Activated CD8-positive, alpha-beta memory T cell treated with anti-CD3 and anti-CD28 coated beads for 48 hours (primary cell): ENCODE measurements at regions not wholly inside any gene's neighbourhood (a gene's known extent, or its start where the extent isn't known, plus 50 kb on each side); places are given as distances from the start of the nearest gene placed in this dataset.

ENCODE experiments used
- DNase-seq, 3 experiments: peaks; one replicate each; pipeline ENCODE4 v3.0.0-alpha.2; 2020; ENCODE audit warnings: low read depth in 2 of 3, low spot score in 2 of 3

- no peak for DNase-seq
Observed at GRCh38 chr1:30488324-30488913, 235.0 kb downstream of the MATN1 start.

- no peak for DNase-seq
Observed at GRCh38 chr1:30487042-30487441, 236.3 kb downstream of the MATN1 start.

- no peak for DNase-seq
Observed at GRCh38 chr1:30485072-30485471, 238.3 kb downstream of the MATN1 start.

GRCh38 chr1:30484668-30485067, 238.7 kb downstream of the MATN1 start:
- no peak for DNase-seq

- DNase-seq = no peak
Observed at GRCh38 chr1:30479575-30479974, 243.8 kb downstream of the MATN1 start.

- no peak for DNase-seq
Observed at GRCh38 chr1:30478799-30479563, 244.4 kb downstream of the MATN1 start.

GRCh38 chr1:30478283-30478682, 245.1 kb downstream of the MATN1 start:
- no peak for DNase-seq

- DNase-seq = no peak
Observed at GRCh38 chr1:30477588-30477987, 245.8 kb downstream of the MATN1 start.

- DNase-seq = no peak
Observed at GRCh38 chr1:30476911-30477459, 246.4 kb downstream of the MATN1 start.

- no peak for DNase-seq
Observed at GRCh38 chr1:30476476-30476875, 246.9 kb downstream of the MATN1 start.

- no peak for DNase-seq
Observed at GRCh38 chr1:30475966-30476365, 247.4 kb downstream of the MATN1 start.

GRCh38 chr1:30475201-30475600, 248.2 kb downstream of the MATN1 start:
- DNase-seq = no peak

GRCh38 chr1:30474818-30475200, 248.6 kb downstream of the MATN1 start:
- DNase-seq = no peak

GRCh38 chr1:30473922-30474817, 249.2 kb downstream of the MATN1 start:
- DNase-seq = no peak

- no peak for DNase-seq
Observed at GRCh38 chr1:30472526-30472925, 250.9 kb downstream of the MATN1 start.

- DNase-seq = no peak
Observed at GRCh38 chr1:30472009-30472408, 251.4 kb downstream of the MATN1 start.

- no peak for DNase-seq
Observed at GRCh38 chr1:30471307-30471706, 252.1 kb downstream of the MATN1 start.

- DNase-seq = no peak
Observed at GRCh38 chr1:30469426-30469825, 254.0 kb downstream of the MATN1 start.

GRCh38 chr1:30467101-30467500, 256.3 kb downstream of the MATN1 start:
- DNase-seq = no peak

- DNase-seq = no peak
Observed at GRCh38 chr1:30466610-30467009, 256.8 kb downstream of the MATN1 start.

- no peak for DNase-seq
Observed at GRCh38 chr1:30466026-30466425, 257.4 kb downstream of the MATN1 start.

- DNase-seq = no peak
Observed at GRCh38 chr1:30465096-30465495, 258.3 kb downstream of the MATN1 start.
